ENCODE measurements at regions not wholly inside any gene's neighbourhood (a gene's known extent, or its start where the extent isn't known, plus 50 kb on each side); places are given as distances from the start of the nearest gene placed in this dataset.
A peak's percentile ranks its signal among the peaks of the same experiment; 100 is the strongest.
"Not testable (repeated sequence)": the region's sequence is repeated elsewhere in the genome, so short reads cannot be mapped to it uniquely, and the experiment has no call there.

GRCh38 chr6:130547723-130548122 is 181.9 kb downstream of the TMEM200A start:
- no peak for DNase-seq (ENCODE audit: low read depth in 1 of 2, low spot score in 1 of 2)

DNA sequence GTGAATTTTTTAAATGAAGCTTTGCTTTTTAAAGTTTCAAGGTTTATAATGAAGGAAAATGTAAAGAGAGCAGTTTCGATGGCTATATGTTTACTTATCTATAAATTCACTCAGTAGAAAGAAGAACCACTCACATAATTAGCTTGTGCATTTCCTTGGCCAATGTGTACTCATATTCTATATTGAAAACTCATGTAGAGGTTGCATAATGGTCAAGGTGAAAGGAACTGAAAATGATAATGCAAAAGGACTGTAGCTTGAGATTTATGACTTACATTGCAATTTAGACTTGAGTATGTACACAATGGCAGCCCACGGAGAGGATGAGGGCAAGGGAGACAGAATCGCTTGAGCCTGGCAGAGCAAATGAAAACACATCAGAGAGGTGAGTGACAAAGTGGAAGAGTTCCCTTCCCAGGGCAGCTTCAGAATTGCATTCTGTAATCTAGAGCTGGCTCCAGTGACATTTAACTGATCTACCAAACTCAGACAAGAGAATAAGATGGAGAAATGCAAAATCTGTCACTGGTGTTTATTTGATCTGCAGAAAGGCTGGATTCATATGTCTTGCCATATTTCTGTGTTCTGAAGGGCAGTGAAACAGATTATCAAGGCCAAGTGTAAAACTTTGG is 191.8 kb downstream of the TMEM200A start:
- DNase-seq (ENCODE audit: low read depth in 1 of 2, low spot score in 1 of 2): no peak

- DNase-seq (ENCODE audit: low read depth in 1 of 2, low spot score in 1 of 2): no peak
Observed at GRCh38 chr6:130558131-130558530, 192.3 kb downstream of the TMEM200A start.

DNA sequence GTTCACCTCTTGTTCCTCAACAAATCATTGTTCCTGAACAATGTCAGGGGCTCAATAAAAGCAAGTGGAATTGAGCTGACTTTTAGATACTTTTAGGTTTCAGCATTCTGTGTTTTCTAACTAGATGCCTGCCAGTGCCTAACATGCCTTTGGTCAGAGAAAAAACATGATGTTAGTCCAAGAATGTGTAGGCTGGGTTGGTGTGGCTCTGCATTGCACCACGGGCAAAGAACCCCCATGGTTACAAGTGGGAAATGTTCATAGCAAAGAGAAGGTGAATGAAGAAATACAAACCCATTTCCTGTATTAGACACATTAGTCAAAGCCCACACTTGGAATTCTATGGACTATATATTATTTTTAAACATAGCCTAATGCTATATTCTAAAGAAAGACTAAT is 193.3 kb downstream of the TMEM200A start:
- DNase-seq (ENCODE audit: low read depth in 1 of 2, low spot score in 1 of 2): no peak

- DNase-seq (ENCODE audit: low read depth in 1 of 2, low spot score in 1 of 2): no peak
Observed at GRCh38 chr6:130560231-130560630, 194.4 kb downstream of the TMEM200A start.

DNA sequence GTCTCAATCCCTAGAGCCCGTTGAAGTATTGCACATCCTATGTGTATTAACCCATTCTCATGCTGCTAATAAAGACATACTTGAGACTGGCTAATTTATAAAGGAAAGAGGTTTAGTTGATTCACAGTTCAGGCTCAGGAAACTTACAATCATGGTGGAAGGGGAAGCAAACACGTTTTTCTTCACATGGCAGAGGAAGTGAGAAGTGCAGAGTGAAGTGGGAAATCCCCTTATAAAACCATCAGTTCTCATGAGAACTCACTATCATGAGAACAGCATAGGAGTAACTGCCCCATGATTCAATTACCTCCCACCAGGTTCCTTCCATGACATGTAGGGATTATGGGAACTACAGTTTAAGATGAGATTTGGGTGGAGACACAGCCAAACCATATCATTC is 195.3 kb downstream of the TMEM200A start:
- DNase-seq (ENCODE audit: low read depth in 1 of 2, low spot score in 1 of 2): not testable (repeated sequence)

- DNase-seq (ENCODE audit: low read depth in 1 of 2, low spot score in 1 of 2): no peak
Observed at GRCh38 chr6:130565696-130566095, 199.9 kb downstream of the TMEM200A start.

- DNase-seq (ENCODE audit: low read depth in 1 of 2, low spot score in 1 of 2): no peak
Observed at GRCh38 chr6:130574146-130574545, 208.3 kb downstream of the TMEM200A start.

GRCh38 chr6:130575557-130575956 is 209.7 kb downstream of the TMEM200A start:
- DNase-seq (ENCODE audit: low read depth in 1 of 2, low spot score in 1 of 2): no peak

- peak in 1 of 2 donors; percentile 22 for DNase-seq (ENCODE audit: low read depth in 1 of 2, low spot score in 1 of 2)
Observed at GRCh38 chr6:130575971-130576370, 210.2 kb downstream of the TMEM200A start.

DNA sequence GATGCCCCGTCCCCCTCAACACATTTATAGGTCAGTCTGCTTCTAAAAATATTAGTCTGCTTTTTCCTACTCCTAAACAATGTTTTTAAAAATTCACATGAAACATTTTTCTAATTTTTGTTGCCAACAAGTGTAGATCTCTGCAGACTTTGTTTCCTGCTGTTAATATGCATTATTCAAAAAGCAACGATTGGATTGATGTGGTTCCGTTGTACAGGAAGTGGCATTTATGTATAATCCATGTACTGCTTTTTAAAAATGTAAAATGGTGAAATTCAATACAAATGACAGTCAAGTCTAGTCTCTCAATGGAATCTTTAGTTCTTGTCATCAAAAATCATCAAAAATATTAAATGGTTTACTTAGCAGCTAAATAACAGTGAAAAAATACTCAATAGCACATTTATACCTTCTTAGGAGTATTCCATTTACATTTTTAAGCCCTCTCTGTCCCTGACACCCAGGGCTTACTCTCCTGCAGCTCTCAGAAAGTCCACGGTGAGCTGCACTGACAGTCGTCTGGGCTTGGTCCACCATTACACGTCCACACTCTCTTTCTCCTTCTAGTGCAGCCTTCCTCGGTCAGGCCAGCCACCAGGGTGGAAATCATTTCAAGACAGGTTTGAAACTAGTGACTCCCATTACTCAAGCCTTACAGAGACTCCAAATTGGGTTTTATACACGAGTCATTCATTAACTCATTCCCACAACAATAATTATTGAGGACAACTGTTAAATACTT is 211.5 kb downstream of the TMEM200A start:
- no peak for DNase-seq (ENCODE audit: low read depth in 1 of 2, low spot score in 1 of 2)

DNA sequence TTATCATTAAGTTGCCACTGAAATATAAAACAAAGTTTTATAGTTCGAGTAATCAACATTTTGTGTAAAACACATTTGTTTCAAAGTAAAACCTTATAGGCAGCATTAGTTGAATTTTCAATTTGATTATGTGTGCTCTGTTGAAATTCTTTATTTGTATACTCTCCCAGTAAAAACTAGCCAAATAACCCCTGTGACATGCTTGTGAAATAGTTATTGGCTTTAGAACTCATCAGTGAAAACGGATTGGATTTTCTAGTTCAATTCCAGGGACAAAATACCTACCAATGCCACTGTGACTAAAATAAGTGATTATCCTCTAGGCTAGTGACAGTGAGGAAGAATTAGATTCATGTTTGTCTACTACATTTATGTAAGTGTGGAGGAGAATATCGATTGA is 212.9 kb downstream of the TMEM200A start:
- no peak for DNase-seq (ENCODE audit: low read depth in 1 of 2, low spot score in 1 of 2)

DNA sequence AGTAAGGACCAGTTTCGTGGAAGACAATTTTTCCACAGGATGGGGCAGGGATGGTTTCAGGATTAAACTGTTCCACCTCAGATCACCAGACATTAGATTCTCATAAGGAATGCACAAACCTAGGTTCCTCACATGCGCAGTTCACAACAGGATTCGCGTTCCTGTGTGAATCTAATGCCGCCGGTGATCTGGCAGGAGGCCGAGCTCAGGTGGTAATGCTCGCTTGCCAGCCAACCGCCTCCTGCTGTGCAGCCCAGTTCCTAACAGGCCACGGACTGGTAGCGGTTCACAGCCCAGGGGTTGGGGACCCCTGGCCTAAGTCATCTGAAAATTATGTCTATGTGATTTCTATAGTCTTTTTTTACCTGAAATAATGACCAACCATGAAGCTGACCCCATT is 217.5 kb downstream of the TMEM200A start:
- DNase-seq (ENCODE audit: low read depth in 1 of 2, low spot score in 1 of 2): no peak

GRCh38 chr6:130585587-130585986 is 219.8 kb downstream of the TMEM200A start:
- DNase-seq (ENCODE audit: low read depth in 1 of 2, low spot score in 1 of 2): no peak

GRCh38 chr6:130587778-130588520 is 222.1 kb downstream of the TMEM200A start:
- DNase-seq (ENCODE audit: low read depth in 1 of 2, low spot score in 1 of 2): no peak

GRCh38 chr6:130593200-130593599 is 227.4 kb downstream of the TMEM200A start:
- DNase-seq (ENCODE audit: low read depth in 1 of 2, low spot score in 1 of 2): no peak

GRCh38 chr6:130593948-130594347 is 228.1 kb downstream of the TMEM200A start:
- no peak for DNase-seq (ENCODE audit: low read depth in 1 of 2, low spot score in 1 of 2)

- DNase-seq (ENCODE audit: low read depth in 1 of 2, low spot score in 1 of 2): no peak
Observed at GRCh38 chr6:130598021-130598989, 228.9 kb upstream of the SMLR1 start.

GRCh38 chr6:130600880-130601341 is 226.3 kb upstream of the SMLR1 start:
- no peak for DNase-seq (ENCODE audit: low read depth in 1 of 2, low spot score in 1 of 2)

DNA sequence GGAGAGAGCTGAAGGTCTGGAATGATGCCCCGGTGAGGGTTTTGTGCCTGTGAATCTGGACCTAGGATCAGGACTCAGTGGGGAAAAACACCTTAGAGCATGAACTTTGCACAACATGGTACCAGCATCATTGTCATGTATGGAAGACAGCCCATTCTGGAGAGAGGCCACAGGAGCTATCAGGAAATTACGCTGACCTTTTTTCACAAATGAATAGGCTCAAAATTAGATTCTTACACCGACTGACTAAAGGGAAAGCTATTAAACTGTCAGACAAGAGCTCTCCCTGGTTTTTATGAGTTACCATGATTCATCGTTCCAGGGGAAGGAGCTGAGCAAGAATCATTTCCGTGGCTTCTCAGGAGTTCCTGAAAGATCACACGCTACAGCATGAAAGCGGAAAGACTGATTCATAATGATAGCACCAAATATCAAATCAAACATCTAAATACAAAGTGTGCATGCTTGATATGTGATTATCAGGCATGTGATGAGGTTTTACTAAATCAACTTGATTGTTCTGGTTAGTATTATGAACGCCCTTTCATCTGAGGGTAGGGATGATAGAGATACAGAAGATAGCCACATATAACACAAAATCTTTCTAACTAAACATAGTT is 224.9 kb upstream of the SMLR1 start:
- peak in 1 of 2 donors; percentile 54 for DNase-seq (ENCODE audit: low read depth in 1 of 2, low spot score in 1 of 2)
